ENCODE measurements at regions not wholly inside any gene's neighbourhood (a gene's known extent, or its start where the extent isn't known, plus 50 kb on each side); places are given as distances from the start of the nearest gene placed in this dataset.
A peak's percentile ranks its signal among the peaks of the same experiment; 100 is the strongest.
"Not testable (repeated sequence)": the region's sequence is repeated elsewhere in the genome, so short reads cannot be mapped to it uniquely, and the experiment has no call there.

- not testable (repeated sequence) for DNase-seq (ENCODE audit: low spot score)
These were observed 79.5 kb upstream of the ANK3 start for GRCh38 chr10:60469147-60469546.

GRCh38 chr10:60467202-60467546 lies 77.5 kb upstream of the ANK3 start:
- no peak for DNase-seq (ENCODE audit: low spot score)

- DNase-seq (ENCODE audit: low spot score), result peak; percentile 40
These were observed 76.9 kb upstream of the ANK3 start for GRCh38 chr10:60466267-60467201.

- no peak for DNase-seq (ENCODE audit: low spot score)
These were observed 76.1 kb upstream of the ANK3 start for GRCh38 chr10:60465801-60466200.

- DNase-seq (ENCODE audit: low spot score), result no peak
These were observed 75.0 kb upstream of the ANK3 start for GRCh38 chr10:60464659-60465058.

- no peak for DNase-seq (ENCODE audit: low spot score)
These were observed 74.1 kb upstream of the ANK3 start for GRCh38 chr10:60463746-60464145.

- DNase-seq (ENCODE audit: low spot score), result no peak
These were observed 72.0 kb upstream of the ANK3 start for GRCh38 chr10:60461688-60462087.

- DNase-seq (ENCODE audit: low spot score), result no peak
These were observed 70.2 kb upstream of the ANK3 start for GRCh38 chr10:60459701-60460457.

- no peak for DNase-seq (ENCODE audit: low spot score)
These were observed 66.4 kb upstream of the ANK3 start for GRCh38 chr10:60456053-60456452.

- no peak for DNase-seq (ENCODE audit: low spot score)
These were observed 64.7 kb upstream of the ANK3 start for GRCh38 chr10:60454336-60454735.

GRCh38 chr10:60453036-60453435 lies 63.4 kb upstream of the ANK3 start:
- DNase-seq (ENCODE audit: low spot score), result no peak

- no peak for DNase-seq (ENCODE audit: low spot score)
These were observed 60.6 kb upstream of the ANK3 start for GRCh38 chr10:60450291-60450690.

- no peak for DNase-seq (ENCODE audit: low spot score)
These were observed 58.6 kb upstream of the ANK3 start for GRCh38 chr10:60448246-60448645.

GRCh38 chr10:60446851-60447250 lies 57.2 kb upstream of the ANK3 start:
- DNase-seq (ENCODE audit: low spot score), result peak; percentile 71

- DNase-seq (ENCODE audit: low spot score), result no peak
These were observed 56.6 kb upstream of the ANK3 start for GRCh38 chr10:60446070-60446833.

GRCh38 chr10:60444494-60445064 lies 54.9 kb upstream of the ANK3 start:
- peak; percentile 40 for DNase-seq (ENCODE audit: low spot score)

- no peak for DNase-seq (ENCODE audit: low spot score)
These were observed 53.7 kb upstream of the ANK3 start for GRCh38 chr10:60443346-60443745.

- DNase-seq (ENCODE audit: low spot score), result no peak
These were observed 51.8 kb upstream of the ANK3 start for GRCh38 chr10:60441515-60441914.

GRCh38 chr10:60439641-60440040 lies 50.0 kb upstream of the ANK3 start:
- DNase-seq (ENCODE audit: low spot score), result no peak

All from A172 (cell line).